GM23338 (cell line): ENCODE measurements at regions not wholly inside any gene's neighbourhood (a gene's known extent, or its start where the extent isn't known, plus 50 kb on each side); places are given as distances from the start of the nearest gene placed in this dataset.

Experiments
- CREB1 ChIP-seq: fragments of 250-450 bp; sonication (Bioruptor Pico); IDR thresholded peaks from 2 replicates; pipeline ENCODE4 v1.5.0; 2020; ENCODE audit warnings: low read depth, mild to moderate bottlenecking, moderate library complexity
- EZH2 ChIP-seq: fragments of 200-600 bp; sonication (generic); IDR thresholded peaks from one replicate; pipeline ENCODE4 v1.8.0; 2017; ENCODE audit warnings: antibody characterized with exemption, mild to moderate bottlenecking, low read depth; ENCODE audit not compliant: unreplicated experiment
- EZH2phosphoT487 ChIP-seq: fragments of 200-600 bp; sonication (generic); IDR thresholded peaks from one replicate; pipeline ENCODE4 v1.8.1; 2018; ENCODE audit warnings: antibody characterized with exemption; ENCODE audit not compliant: unreplicated experiment
- JUNB ChIP-seq: IDR thresholded peaks from one replicate; pipeline ENCODE4 v1.6.1; 2016; ENCODE audit warnings: antibody characterized with exemption; ENCODE audit not compliant: unreplicated experiment
- POLR2AphosphoS5 ChIP-seq: IDR thresholded peaks from 2 replicates; pipeline ENCODE4 v1.6.1; 2016; ENCODE audit warnings: antibody characterized with exemption, low read depth
- REST ChIP-seq: IDR thresholded peaks from one replicate; pipeline ENCODE4 v1.6.1; 2018; ENCODE audit warnings: antibody characterized with exemption; ENCODE audit not compliant: unreplicated experiment
- TF ChIP-seq, protein P1 (sequence below), 2 experiments: fragments of 200-600 bp in 1 of 2; sonication (generic) in 1 of 2; conservative IDR thresholded peaks; 2 replicates each; pipeline versions ENCODE4 v1.5.1 to v1.6.1; 2016 to 2017; ENCODE audit warnings: antibody characterized with exemption in 2 of 2, low read depth in 2 of 2, mild to moderate bottlenecking in 2 of 2, moderate library complexity in 1 of 2

- TF ChIP-seq EZH2 (no peak), CREB1 (CRISPR knock-in tag) (no peak), REST (no peak), POLR2AphosphoS5 (no peak), EZH2phosphoT487 (no peak), JUNB (no peak)
- TF ChIP-seq, protein P1, sequence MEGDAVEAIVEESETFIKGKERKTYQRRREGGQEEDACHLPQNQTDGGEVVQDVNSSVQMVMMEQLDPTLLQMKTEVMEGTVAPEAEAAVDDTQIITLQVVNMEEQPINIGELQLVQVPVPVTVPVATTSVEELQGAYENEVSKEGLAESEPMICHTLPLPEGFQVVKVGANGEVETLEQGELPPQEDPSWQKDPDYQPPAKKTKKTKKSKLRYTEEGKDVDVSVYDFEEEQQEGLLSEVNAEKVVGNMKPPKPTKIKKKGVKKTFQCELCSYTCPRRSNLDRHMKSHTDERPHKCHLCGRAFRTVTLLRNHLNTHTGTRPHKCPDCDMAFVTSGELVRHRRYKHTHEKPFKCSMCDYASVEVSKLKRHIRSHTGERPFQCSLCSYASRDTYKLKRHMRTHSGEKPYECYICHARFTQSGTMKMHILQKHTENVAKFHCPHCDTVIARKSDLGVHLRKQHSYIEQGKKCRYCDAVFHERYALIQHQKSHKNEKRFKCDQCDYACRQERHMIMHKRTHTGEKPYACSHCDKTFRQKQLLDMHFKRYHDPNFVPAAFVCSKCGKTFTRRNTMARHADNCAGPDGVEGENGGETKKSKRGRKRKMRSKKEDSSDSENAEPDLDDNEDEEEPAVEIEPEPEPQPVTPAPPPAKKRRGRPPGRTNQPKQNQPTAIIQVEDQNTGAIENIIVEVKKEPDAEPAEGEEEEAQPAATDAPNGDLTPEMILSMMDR (conservative IDR thresholded peaks at IDR 0.05; ENCODE audit: low read depth in 2 of 2): no peak
Measured at GRCh38 chr16:29151317-29151716, 166.5 kb downstream of the LAT start.
